ENCODE measurements at regions not wholly inside any gene's neighbourhood (a gene's known extent, or its start where the extent isn't known, plus 50 kb on each side); places are given as distances from the start of the nearest gene placed in this dataset.

DNA sequence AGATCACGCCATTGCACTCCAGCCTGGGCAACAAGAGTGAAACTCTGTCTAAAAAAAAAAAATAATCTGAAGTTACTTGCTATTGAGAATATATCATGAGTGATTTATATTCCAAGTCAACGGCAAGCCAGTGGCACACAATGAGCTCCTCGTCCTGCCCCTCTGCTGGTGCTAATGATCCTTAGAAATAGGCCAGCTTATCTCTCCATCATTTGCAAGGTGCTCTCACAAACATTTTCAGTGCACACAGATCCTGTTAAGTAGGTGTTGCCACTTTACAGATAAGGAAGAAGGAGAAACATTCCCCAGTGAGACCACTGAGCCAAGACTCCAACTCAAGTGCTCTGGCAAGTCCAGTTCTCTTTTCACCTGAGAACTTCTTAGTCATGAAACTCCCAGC is 91.3 kb upstream of the GPR45 start:
- DNase-seq (ENCODE audit: low read depth in 2 of 2), result no peak

DNA sequence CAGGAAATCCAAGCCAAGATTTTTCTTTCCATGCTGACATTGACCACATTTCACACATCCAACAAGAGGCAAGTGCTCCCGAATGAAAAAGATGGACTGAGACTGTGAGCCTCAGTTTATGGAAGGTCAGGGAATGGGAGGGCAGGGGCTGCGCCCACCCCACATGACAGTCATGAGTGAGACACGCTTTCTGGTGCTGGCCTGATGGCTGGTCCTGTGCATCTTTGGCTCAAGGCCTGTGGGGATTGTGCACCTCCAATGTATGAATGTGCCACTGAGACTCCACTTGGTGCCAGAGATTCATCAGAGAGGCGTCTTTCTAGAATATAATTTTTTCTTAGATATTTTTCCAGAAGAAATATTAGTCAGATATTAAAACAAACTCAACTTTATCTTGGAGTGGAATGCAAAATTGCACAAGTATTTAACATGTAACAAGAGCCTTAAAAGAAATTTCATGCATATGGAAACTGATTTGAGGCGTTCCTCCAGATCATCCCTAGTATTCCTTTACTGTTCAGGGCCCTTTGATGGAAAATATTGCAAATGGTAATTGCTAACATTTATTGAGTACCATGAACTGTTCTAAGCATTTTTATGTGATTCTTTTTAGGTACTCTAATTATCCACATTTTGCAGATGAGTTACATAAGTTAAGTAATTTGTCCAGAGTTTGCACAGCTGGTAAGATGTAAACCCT is 87.3 kb upstream of the GPR45 start:
- no peak for DNase-seq (ENCODE audit: low read depth in 2 of 2)

DNA sequence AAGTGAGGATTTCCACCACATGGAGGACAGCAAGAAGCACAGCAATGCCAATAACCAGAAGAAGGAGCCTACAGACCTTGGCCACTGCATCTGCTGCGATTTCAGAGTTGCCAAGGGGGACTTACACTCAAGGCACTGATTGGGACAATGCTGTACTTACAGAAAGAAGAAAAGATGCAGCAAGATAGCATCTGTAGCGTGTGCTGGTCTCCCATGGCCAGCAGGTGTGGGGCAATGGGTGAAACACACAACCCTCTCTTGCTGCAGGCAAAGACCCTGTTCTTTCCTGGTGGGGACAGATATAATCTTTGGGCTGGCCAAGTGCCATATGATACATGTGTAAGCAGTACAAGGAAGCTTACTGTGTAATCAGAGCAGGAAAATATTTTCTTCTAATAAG is 85.4 kb upstream of the GPR45 start:
- DNase-seq (ENCODE audit: low read depth in 2 of 2), result no peak

GRCh38 chr2:105158002-105158401 is 83.5 kb upstream of the GPR45 start:
- DNase-seq (ENCODE audit: low read depth in 2 of 2), result no peak

DNA sequence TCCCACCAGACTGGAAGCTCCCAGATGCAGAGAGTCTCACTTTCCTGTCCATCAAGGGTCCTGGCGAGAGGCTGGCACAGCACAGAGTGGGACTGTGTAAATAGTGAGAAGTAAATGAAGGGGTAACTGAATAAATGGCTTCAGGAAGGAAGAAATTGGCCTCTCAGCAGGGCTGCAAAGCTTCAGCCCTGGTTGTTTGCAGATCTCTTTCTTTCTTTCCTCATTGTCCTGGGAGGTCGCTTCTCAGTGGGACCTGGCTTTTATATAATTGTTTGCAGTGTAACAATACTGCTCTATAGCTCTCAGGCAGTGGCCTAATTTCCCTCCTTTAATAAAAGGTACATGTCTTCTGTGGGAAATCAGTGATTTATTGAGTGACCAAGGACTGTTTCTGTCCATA is 74.9 kb upstream of the GPR45 start:
- no peak for DNase-seq (ENCODE audit: low read depth in 2 of 2)

DNA sequence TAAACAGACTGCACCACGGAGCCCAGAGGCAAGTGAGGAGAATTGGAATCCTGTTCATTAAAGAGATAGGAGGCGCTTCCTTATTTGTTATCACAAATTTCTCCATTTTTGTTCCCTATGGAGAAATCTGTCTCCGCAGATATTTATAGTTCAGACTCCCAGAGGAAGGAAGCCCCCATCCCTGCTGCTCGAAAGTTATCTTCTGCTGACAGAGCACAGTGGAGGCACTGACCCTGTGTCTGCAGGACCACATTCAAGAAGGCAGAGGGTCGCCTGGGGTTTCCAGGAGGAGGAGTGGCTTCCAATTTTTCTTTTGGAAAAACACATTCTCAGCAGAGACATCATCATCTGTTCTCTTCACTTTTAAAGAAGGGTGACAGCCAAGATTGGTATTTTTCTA is 73.0 kb upstream of the GPR45 start:
- DNase-seq (ENCODE audit: low read depth in 2 of 2), result no peak

- DNase-seq (ENCODE audit: low read depth in 2 of 2), result no peak
Observed at GRCh38 chr2:105175231-105175630, 66.3 kb upstream of the GPR45 start.

DNA sequence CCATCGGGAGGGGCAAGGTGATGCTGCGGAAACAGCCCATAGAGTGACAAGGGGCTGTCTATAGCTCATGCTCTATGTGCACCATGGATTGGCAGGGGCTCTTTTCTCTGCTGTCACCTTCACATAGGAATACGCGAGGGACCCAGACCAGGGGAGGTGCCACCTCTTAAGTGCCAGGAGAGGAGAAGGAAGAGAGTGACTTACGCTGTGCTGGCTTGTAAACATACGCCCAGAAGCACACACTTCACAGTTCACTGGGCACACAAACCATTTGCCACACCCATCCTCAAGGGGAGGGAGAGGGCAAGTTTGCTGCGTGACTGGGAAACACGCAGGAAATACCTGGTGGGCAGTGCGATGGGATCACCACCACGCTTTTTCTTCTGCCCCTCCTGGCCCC is 65.1 kb upstream of the GPR45 start:
- no peak for DNase-seq (ENCODE audit: low read depth in 2 of 2)

DNA sequence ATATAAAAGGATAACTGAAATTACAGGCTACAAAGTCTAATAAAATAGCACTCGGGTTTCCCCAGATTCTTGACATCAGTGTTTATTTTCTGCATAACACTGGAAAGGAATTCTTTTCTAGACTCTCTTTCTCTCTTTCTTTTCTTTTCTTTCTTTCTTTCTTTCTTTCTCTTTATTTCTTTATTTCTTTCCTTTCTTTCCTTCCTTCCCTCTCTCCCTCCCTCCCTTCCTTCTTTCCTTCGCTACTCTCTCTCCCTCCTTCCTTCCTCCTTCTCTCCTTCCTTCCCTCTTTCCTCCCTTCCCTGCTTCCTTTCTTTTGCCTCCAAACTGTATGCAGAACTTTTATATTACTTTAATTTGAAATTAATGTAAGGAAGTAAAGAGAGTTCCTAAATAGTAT is 64.5 kb upstream of the GPR45 start:
- no peak for DNase-seq (ENCODE audit: low read depth in 2 of 2)

DNA sequence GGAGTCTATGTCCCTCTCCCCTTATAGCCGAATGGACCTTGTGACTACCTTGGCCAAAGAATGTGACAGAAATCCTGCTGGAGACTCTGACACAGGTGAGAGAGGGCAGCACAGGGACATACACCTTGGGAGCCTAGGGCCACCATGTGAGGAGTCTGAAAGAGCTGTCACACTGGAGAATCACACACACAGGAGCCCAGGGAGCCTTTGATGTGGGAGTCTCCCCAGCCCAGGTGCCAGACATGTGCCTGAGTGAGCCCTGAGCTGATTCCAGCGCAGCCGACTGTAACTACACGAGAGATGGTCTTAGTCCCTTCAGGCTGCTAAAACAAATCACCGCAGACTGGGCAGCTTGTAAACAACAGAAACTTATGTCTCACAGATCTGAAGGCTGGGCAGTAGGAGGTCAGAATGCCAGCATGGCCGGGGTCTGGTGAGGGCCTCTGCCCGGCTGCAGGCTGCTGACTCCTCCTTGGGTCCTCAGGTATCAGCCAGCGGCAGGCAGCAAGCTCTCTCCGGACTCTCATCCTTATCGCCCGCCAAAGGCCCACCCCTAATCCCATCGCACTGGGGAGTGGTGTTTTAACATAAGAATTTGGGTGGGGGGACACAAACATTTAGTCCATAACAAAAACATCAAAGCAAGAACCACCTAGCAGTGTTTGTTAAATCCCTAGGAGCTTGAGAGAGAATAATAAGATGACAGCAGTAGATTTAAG is 63.8 kb upstream of the GPR45 start:
- DNase-seq (ENCODE audit: low read depth in 2 of 2), result no peak

DNA sequence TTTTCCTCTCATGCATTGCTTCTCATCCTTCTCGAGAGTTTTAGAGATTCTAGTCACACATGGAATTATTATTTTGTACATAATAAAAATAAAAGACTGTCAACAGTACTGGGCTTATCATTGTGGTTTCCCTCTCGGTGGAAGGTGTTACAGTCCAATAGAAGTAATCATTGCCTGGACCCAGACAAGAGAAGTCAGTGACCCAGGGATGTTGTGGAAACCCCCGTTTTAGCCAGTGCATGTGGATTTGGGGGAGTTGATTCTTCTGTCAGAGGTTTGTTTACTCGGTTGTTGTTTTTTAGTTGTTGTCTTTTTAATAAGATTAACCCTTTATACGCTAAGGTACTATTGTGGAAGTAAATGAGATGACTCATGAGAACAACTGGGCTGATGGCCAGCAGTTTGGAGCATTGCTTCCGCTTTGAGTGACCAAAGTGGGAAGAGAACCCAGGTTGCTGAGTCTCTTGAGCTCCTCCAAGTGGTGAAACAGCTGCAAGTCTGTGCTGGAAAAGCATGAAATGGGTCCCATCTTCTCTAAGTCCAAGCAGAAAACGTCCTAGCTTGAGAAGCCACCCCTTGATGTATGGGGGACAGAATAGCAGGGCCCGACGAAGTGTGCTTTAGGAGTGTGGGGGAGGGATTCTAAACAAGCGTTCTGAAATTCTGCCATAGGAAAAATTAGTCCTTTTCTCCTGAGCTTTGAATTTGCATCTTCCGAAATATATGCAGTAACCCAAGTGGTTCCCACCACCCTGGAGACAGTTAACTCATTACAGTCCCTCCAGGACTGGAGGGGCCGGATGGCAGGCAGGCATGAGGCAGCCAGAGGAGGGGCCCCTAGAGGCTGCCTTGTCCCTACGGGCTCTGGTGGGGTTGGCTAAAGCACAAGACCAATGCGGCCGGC is 61.8 kb upstream of the GPR45 start:
- DNase-seq (ENCODE audit: low read depth in 2 of 2), result peak; percentile 31 to 43

GRCh38 chr2:105180491-105180972 is 61.0 kb upstream of the GPR45 start:
- DNase-seq (ENCODE audit: low read depth in 2 of 2), result no peak

GRCh38 chr2:105181282-105181681 is 60.3 kb upstream of the GPR45 start:
- no peak for DNase-seq (ENCODE audit: low read depth in 2 of 2)

DNA sequence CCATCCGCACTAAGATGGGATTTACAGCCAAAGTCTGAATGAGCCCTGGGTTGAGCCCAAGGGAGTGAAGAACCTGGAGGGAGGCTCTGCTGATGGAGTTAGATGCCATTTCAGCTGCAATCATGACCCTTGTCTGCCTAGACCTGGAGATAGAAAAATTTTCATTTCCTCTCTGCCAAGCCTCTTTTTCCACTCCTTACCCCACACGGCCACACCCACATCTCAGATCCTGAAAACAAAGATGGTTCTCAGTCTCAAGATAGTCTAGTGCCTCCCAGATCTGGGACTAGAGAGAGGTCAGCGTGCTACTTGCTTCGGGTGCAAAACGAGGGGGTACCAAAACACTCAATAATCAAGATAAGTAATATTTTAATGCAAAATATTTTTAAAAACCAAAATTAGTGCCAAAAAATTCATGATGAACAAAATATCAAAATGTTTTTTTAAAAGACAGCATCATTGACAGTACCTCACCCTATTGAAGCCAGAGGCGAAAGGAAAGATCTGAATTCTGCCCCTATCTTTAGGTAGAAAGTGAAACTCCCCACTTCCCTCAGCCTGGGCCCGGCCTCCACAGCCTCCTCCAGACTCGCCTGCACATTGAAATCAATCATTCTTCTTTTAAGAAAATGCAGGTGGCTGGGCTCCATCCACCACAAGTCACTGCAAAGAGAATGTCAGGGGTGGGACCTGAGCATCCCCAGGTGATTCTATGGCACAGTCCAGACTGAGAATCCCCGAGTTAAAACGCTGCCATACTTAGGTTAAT is 57.8 kb upstream of the GPR45 start:
- no peak for DNase-seq (ENCODE audit: low read depth in 2 of 2)

- no peak for DNase-seq (ENCODE audit: low read depth in 2 of 2)
Observed at GRCh38 chr2:105184420-105184819, 57.1 kb upstream of the GPR45 start.

DNA sequence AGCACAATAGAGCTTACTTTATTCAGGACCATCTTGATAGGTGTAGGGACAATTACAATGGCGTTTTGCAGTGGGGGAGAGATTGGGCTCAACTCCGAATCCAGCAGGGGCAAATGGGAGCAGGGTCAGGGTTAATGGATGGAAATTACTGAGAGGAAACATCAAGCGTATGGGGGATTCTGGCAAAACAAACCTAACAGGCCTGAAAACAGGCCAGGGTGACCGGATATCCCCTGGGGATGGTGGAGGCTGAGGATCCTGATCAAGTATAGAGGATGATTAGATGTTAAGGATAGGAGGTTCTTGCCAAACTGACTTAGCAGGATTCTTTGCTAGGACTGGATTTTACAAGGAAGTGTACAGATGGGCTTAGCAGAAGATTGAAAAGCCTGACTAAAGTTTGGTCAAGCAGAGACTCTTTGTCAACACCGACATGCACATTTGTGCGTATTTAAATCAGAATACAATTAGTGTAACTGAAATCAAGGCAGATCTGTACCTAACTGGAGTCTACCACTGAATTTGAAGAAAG is 54.5 kb upstream of the GPR45 start:
- no peak for DNase-seq (ENCODE audit: low read depth in 2 of 2)

- DNase-seq (ENCODE audit: low read depth in 2 of 2), result peak in 1 of 2 experiments; percentile 1
Observed at GRCh38 chr2:105187531-105187930, 54.0 kb upstream of the GPR45 start.

DNA sequence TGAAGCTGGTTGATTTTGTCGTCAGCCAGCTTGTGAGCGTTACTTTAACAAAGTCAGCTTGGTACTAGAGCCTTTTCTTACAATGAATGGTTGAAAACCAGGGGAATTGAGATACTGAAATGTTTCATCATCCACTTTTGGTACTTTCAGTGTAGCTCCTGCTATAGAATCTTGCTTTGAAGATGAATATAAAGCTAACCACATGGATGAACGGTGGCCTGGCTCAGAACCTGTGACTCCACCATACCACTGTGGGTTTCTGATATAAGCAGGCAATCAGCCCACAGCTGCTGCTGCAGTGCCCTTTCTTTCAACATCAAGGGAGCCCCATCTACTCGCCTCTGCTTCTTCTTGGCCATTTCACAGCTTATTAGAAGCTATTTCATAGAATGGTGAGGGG is 53.2 kb upstream of the GPR45 start:
- DNase-seq (ENCODE audit: low read depth in 2 of 2), result no peak

All from fibroblast of skin of left quadriceps (primary cell).